ENCODE measurements at regions not wholly inside any gene's neighbourhood (a gene's known extent, or its start where the extent isn't known, plus 50 kb on each side); places are given as distances from the start of the nearest gene placed in this dataset.

GRCh38 chr6:131519670-131520436 lies 53.2 kb upstream of the ARG1 start:
- peak; percentile 67 for DNase-seq
